Fibroblast of skin of back (primary cell): ENCODE measurements at regions not wholly inside any gene's neighbourhood (a gene's known extent, or its start where the extent isn't known, plus 50 kb on each side); places are given as distances from the start of the nearest gene placed in this dataset.
"Not testable (repeated sequence)": the region's sequence is repeated elsewhere in the genome, so short reads cannot be mapped to it uniquely, and the experiment has no call there.

Experiments used
- DNase-seq: peaks from one replicate; pipeline ENCODE4 v3.0.0-alpha.2; 2013

- DNase-seq, result no peak
These were observed 684.8 kb downstream of the RNF144A start for GRCh38 chr2:7601990-7602389.

- no peak for DNase-seq
These were observed 687.2 kb downstream of the RNF144A start for GRCh38 chr2:7604456-7604855.

- no peak for DNase-seq
These were observed 690.4 kb downstream of the RNF144A start for GRCh38 chr2:7607441-7608173.

DNA sequence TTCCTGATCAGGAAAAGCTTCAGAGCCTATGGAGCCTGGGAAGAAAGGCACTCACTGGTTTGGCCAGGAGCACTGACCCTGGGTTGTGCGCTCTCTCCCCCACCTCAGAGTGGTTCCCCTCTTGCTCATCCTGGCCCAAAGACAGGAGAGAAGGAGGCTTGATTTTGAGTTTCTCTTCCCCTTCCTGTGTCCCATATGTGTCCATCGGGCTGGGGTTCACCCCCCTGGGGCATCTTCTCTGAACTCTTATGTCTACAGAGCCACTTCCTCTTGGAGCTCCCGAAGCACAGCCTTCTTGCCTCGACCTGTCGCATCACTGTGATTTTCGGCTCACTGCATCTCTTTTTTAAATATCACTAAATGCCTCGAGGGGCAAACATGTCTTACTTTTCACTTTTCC lies 692.3 kb downstream of the RNF144A start:
- DNase-seq, result no peak

GRCh38 chr2:7609974-7610373 lies 692.8 kb downstream of the RNF144A start:
- DNase-seq, result no peak

DNA sequence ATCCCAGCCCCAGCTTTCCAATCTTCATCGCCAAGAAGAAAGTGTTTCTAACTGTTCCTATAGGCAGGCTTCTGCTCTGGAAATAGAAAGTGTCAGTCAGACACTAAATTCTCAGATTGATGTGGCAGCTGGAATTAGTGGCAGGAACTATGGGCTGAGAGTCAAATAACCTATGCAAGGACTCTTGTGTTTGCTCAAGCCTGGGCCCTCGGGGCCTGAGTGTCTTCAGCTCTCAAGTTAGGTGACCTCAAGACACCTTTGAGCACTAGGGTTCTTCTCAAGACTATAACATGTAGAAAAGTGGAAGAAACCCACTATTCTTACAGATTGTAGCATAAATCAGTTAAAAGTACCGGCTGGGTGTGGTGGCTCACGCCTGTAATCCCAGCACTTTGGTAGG lies 694.5 kb downstream of the RNF144A start:
- no peak for DNase-seq

- peak; percentile 78 for DNase-seq
These were observed 695.8 kb downstream of the RNF144A start for GRCh38 chr2:7612969-7613368.

DNA sequence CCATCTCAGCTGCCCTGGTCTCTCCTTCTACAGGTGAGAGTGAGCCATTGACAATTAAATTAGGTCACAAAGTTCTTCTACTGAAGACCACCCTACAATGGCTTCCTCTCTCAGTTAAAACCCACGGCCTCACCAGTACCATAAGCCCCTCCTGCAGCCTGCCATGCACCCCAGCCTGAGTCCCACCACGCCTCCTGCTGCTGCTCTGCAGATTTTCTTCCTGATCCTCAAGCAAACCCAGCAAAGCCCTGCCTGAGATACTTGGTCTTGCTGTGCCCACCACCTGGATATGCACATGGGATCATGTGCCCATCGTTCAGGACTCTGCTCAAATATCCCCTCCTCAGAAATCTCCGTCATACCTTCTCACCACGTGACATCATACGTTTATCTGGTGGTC lies 696.6 kb downstream of the RNF144A start:
- DNase-seq, result no peak

DNA sequence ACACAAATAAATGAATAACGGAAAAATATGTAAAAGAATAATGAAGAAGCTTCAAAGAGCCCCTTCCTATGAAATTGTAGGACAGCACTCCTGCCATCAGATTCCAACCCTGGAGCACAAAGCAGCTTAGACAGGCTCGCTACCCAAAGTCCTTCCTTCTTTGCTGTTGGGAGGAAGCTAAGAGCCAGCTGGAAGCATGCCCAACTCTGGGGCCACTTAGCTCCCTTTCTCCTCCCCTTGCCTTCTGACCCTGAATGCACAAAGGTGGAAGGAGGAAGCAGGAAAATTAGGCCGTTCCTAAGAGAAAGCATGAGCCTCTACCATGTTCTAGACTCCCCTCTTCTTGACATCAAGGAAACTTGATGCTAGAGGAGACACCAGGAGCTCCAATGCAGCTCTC lies 700.8 kb downstream of the RNF144A start:
- no peak for DNase-seq

DNA sequence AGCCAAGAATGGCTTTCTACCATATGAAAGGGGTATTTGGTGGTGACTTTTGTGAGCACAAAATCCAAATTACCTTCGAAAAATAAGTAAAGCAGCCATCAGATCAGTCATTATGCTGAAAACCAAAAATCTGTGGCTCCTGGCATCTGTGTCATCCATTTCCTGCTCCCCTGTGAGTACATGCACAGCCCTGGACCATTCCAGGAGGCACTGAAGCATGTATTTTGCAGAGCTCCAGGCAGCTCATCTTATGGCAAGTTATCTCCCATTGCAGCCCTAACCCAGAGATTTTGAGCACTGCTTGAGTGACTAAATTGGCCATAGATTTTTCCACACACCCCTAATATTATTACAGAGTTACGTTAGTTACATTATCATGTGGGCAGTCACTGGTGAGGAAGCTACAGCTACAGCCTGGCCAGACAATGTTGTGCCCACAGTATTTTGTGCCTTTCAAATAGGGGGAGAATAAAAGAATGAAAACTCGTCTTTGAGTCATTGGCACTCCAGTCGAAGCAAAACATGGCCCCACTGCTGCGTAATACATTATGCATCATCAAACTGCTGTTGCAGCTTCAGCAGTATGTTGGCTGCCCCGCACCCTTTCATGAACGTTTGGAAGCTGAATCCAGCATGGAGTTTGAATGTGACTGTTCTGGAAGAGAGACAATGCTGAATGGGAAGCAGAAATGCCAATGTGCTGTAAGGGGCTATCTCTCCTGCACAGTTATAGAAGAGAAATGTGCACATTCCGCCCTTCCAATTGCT lies 702.2 kb downstream of the RNF144A start:
- DNase-seq, result no peak

DNA sequence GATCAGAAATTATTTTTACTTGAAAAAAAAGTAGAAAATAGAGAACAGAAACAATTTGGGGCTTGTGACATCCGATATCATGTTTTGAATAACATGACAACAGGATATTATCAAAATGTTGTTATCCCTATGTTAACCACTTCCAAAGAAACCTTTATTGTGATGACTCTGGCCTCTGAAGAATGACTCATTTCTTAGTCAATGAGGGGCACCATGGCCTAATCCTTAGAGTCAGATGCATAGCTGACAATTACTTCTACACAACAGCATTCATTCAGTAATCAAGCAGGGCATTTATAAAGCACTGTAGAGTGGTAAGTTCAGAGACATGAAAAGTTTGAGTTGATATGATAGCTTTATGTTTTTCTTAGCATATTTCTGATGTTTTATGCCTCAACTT lies 703.0 kb downstream of the RNF144A start:
- DNase-seq, result peak; percentile 19

- peak; percentile 36 for DNase-seq
These were observed 704.0 kb downstream of the RNF144A start for GRCh38 chr2:7621018-7621814.

DNA sequence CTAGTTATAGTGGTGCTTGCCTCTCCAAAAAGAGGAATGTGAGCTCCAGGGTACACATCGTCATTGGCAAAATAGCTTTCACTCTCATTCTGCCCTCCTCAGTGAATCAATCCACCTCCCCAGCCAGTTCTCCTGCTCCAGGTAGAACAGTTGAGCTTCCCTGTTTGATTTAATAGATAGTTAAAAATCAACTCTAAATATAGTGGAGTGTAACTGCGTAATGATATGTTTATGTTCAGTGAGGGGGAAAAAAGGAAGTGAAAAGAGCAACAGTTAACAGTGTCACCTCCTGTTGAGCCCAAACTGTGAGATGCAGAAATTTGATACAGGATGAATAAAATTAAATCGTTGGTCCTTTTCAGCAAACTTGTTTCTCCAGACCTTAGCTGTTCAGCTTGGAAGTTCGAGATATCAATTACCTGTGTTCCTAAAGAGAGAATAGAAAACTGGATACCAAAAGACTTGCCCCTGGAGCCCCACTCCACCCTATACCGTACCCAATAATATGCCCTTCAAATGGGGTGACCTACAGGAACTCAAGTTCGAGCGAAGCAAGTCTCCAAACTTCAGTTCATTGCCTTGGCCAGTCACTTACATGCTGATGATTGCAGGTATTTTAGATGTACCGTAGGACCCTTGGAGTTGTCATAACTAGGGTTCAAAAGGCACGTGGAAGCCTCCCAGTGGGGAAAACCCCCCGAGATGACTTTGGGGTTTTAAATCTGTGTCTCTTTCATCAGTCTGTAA lies 708.4 kb downstream of the RNF144A start:
- no peak for DNase-seq

- no peak for DNase-seq
These were observed 708.9 kb downstream of the RNF144A start for GRCh38 chr2:7626139-7626537.

DNA sequence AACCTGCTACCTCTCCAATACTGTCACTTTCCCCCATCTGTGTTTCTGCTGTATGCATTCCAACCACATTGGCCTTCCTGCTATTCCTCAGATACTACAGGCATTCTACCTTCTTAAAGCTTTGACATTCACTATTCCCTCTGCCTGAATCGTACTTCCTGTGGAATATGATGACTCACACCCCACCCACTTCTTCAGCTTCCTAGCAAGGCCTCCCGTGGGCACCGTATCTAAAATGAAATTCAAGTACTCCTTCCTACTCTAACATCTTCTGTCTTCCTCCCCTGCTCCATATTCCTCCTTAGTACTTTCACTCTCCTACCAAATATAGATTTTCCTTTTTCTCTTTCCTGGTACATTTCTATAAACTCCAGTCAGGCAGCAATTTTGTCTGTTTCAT lies 710.4 kb downstream of the RNF144A start:
- peak; percentile 56 for DNase-seq

DNA sequence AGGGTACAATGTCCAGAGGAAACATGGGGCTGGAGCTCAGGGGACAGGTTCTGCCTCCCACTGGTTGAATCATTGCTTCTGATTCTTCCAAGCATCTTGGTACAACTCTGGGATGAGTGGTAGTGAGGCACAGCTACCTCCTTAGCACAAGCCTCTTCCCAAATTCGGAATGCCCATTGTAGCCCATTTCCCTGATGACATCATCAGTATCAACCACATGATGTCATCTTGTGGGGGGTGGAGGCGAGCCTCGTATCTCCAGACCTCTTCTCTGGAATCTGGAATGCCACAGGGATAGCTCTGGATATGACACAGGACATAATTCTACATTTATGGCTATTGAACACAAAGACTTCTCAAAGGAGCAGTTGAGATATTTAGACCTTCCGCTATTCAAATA lies 715.2 kb downstream of the RNF144A start:
- DNase-seq, result no peak

DNA sequence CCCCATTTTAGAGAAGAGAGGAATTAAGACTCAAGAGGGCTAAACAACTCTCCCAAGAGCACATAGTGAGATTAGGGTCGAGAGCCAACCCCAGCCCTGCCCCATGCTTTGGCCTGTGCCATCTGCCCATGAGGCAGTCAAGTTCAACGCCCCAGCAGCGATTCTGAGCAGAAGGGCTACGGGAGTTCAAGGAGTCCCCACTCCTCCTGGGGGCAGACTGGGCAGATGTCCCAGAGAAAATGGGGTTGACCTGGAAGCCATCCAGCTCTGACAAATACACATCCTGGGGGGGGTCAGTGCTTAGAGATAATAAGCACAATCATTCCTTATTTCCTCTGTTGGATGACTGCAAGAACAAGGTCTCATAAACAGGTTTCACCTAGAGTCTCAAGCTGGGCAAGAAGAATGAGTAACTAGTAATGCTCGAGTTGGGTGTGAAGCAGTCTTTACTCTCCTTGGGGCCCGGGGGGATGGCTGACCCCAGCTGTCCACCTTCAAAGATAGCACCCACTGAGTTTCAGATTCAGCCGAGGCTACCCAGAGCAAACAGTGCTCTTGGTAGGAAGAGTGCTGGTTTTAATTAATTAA lies 716.4 kb downstream of the RNF144A start:
- no peak for DNase-seq

GRCh38 chr2:7634409-7634808 lies 717.2 kb downstream of the RNF144A start:
- DNase-seq, result no peak

DNA sequence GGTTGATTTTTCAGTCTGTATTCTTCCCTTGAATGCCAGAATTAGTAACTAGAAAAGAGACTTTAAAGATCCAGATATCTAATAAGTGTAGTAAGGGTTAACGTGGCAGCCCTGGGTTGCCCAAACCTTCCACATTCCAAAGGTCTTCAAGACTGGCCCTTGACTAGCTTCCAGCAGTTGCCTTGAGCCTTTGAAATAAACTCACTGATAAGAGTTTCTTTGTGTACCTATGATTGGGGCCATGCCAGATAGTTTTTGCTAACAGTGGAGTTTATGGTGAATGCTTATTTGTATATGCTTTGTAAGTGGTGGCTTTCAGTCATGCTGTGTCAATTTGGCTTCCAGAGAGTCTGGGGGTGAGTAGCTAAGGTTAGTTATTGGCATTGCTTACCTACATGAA lies 722.3 kb downstream of the RNF144A start:
- DNase-seq, result no peak

- not testable (repeated sequence) for DNase-seq
These were observed 724.1 kb downstream of the RNF144A start for GRCh38 chr2:7641272-7641671.

- no peak for DNase-seq
These were observed 728.8 kb downstream of the RNF144A start for GRCh38 chr2:7646024-7646423.

- DNase-seq, result no peak
These were observed 729.4 kb downstream of the RNF144A start for GRCh38 chr2:7646661-7647060.
